Activated CD8-positive, alpha-beta memory T cell treated with anti-CD3 and anti-CD28 coated beads, Interleukin-2, amount 10 ng/mL, durations not matched to agents 7 days and 5 days (primary cell): ENCODE measurements at regions not wholly inside any gene's neighbourhood (a gene's known extent, or its start where the extent isn't known, plus 50 kb on each side); places are given as distances from the start of the nearest gene placed in this dataset.

ENCODE experiments used
- ATAC-seq: fragments of 150-1000 bp; cut with Tn5 transposase; one replicate; pipeline ENCODE4 v1.10.0; 2021; ENCODE audit warnings: moderate library complexity
- CTCF ChIA-PET: fragments of 350-600 bp; sonication (Branson Sonifier 250); formaldehyde crosslinking; loops from one replicate; lab custom pipeline; 2021; ENCODE audit warnings: antibody characterized with exemption; lab: Charles Lee
- DNase-seq: peaks from one replicate; pipeline ENCODE4 v3.0.0-alpha.2; 2020
- H3K27ac Mint-ChIP-seq: one replicate; pipeline ENCODE4 v1.8.0; 2021; ENCODE audit warnings: mild to moderate bottlenecking, mixed read lengths
- H3K27me3 Mint-ChIP-seq: one replicate; pipeline ENCODE4 v1.8.0; 2021; ENCODE audit warnings: mixed read lengths
- H3K36me3 Mint-ChIP-seq: one replicate; pipeline ENCODE4 v1.8.0; 2021; ENCODE audit warnings: mild to moderate bottlenecking, mixed read lengths
- H3K4me1 Mint-ChIP-seq: one replicate; pipeline ENCODE4 v1.8.0; 2021; ENCODE audit warnings: mixed read lengths
- H3K4me3 Mint-ChIP-seq: one replicate; pipeline ENCODE4 v1.8.0; 2021; ENCODE audit warnings: mild to moderate bottlenecking, moderate library complexity, mixed read lengths
- H3K9me3 Mint-ChIP-seq: one replicate; pipeline ENCODE4 v1.8.0; 2022; ENCODE audit warnings: low read depth, mixed read lengths

DNA sequence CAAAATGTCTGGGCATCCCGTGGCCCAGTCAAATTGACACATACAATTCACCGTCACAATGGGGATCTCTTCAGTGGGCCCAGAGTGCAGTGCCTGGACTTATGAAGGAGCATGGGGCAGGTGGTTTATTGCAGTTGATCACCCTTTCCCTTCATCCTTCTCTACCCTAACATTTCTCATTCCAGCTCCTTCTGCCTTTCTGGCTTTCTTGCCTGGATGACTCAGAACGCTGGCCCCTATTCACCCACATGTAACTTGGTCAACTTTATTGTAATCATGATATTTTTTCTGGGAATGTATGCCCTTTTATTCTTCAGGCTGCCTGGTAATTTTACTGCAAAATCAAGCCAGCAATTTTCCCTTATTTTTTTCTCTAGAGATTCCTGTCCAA is 179.9 kb upstream of the DTNBP1 start:
- Mint-ChIP-seq H3K36me3 (no peaks in the 10 kb centered on the region), H3K4me1 (no peaks in the 10 kb centered on the region), H3K27me3 (peaks cover 2% of the 10 kb centered on the region), H3K27ac (no peak overlapping the region), H3K9me3 (no peaks in the 10 kb centered on the region), H3K4me3 (no peak overlapping the region)
- no peak for DNase-seq
- CTCF ChIA-PET, result no interaction called here
- no peak for ATAC-seq

DNA sequence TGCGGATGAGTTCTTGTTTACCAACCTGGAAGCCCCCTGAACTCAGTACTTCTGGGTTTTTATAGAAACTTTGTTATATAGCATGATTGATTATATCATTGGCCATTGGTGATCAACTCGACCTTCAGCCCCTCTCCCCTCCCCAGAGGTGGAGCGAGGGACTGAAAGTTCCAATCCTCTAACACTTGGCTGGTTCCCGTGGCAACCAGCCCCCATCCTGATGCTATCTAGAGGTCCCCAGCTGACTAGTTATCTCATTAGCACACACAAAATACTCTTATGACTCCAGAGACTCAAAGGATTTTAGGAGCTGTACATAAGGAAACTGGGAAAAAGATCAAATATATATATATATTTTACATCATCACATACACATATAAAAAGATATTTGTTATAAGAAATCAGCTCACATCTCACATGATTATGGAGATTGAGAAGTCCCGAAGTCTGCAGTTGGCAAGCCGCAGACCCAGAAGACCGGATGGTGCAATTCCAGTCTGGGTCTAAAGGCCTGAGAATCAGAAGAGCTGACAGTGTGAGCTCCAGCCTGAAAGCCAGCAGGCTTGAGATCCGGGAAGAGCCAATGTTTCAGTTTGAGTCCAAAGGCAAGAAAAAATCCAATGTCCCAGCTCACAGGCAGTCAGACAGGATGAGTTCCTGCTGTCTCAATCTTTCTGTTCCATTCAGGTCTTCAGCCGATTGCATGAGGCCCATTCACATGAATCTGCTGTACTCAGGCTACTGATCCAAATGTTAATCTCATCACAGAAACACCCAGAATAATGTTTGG is 179.3 kb upstream of the DTNBP1 start:
- Mint-ChIP-seq H3K27ac (no peak overlapping the region), H3K9me3 (no peaks in the 10 kb centered on the region), H3K27me3 (peaks cover 2% of the 10 kb centered on the region), H3K4me1 (no peaks in the 10 kb centered on the region), H3K36me3 (no peaks in the 10 kb centered on the region), H3K4me3 (no peak overlapping the region)
- CTCF ChIA-PET, result no interaction called here
- DNase-seq (no peak), ATAC-seq (no peak)

DNA sequence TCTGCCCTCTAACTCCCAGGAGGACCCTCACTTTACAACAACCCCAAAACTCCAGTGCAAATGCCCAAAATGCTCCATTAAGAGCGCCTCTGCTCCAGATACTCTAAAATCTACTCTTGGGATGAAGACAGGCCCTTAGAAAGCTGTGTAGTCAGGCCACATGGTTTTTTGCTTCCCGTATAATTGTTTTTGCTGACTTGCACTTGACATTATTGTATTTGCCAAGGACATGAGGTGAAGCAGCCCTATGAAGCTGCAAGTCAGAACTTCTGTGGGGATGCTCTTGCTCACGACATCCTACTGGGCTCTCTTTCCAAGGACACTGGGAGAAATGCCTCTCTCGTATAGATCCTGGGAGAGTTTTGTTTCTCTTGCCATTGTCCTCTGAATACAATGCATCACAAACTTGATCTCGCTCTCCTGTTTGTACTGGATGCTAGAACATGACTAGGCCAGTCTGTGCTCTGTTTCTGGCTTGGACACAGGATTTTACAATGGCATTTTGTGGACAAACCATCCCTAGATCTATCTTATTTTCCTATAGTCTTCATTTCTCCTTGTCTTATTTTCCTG is 177.2 kb upstream of the DTNBP1 start:
- H3K36me3 Mint-ChIP-seq, result no peaks in the 10 kb centered on the region
- no peak for DNase-seq
- no peaks in the 10 kb centered on the region for H3K4me1 Mint-ChIP-seq
- CTCF ChIA-PET, result no interaction called here
- H3K9me3 Mint-ChIP-seq, result no peaks in the 10 kb centered on the region
- no peak overlapping the region for H3K27ac Mint-ChIP-seq
- peaks cover 4% of the 10 kb centered on the region for H3K27me3 Mint-ChIP-seq
- no peak for ATAC-seq
- no peak overlapping the region for H3K4me3 Mint-ChIP-seq

DNA sequence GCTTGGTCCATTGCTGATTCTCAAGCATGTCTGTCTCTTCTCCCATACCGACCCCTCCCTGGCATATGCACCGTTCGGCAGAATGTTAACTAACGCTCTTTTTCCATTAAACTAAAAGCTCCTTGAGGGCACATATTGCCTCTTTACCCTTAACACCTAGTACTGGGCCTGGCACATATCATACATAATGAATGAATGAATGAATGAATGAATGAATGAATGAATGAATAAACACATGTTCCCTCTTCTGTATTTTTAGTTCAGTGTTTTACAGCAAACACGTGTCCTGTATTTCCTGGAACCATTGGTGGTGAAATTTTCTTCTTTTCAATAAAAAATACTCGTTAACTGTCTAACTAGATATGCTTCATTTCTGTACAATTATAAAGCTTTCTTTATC is 174.4 kb upstream of the DTNBP1 start:
- no peaks in the 10 kb centered on the region for H3K36me3 Mint-ChIP-seq
- no peak overlapping the region for H3K27ac Mint-ChIP-seq
- no peak overlapping the region for H3K4me3 Mint-ChIP-seq
- no peaks in the 10 kb centered on the region for H3K4me1 Mint-ChIP-seq
- DNase-seq (no peak), ATAC-seq (no peak)
- CTCF ChIA-PET, result interaction anchor here (1.5 kb wide), 1 partner anchor 10 kb away, joined by 5 read pairs; no protein-coding TSS in a partner anchor
- peaks cover 2% of the 10 kb centered on the region for H3K27me3 Mint-ChIP-seq
- no peaks in the 10 kb centered on the region for H3K9me3 Mint-ChIP-seq

DNA sequence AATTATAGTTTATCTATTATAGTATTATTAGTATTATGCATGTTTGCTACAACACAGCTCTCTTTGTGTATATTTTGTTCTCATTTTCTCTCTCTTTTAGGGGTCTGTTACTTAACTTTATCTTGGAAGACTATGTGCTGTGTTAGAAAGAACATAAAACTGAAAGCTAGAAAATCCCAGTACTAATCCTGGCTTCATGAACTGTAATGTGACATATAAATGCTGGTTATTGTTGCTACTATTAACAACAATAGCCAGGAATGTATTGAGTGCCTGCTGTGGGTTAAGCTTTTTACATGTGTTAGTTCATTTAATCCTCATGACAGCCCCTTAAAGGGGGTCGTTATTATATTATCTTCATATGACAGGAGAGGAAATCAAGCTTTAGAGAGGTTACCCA is 170.0 kb upstream of the DTNBP1 start:
- no peak for DNase-seq
- ATAC-seq, result no peak

DNA sequence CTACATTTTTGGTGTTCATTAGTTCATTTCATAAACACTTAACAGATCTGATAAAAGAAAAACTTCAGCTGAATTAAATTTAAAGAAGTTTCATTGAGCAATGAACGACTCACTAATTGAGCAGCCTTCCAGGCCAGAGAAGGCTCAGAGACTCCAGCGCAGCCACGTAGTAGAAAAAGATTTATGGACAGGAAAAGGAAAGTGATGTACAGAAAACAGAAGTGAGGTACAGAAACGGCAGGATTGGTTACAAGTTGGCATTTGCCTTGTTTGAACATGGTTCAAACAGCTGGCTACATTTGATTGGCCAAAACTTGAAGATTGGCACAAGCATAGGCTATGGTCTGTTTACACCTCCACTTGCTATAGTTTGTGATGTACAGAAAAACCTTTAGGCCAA is 166.3 kb upstream of the DTNBP1 start:
- CTCF ChIA-PET, result no interaction called here
- H3K4me3 Mint-ChIP-seq, result no peak overlapping the region
- no peak for ATAC-seq

More for the DNA sequence above, 170.0 kb upstream of the DTNBP1 start:
- CTCF ChIA-PET, result no interaction called here
- no peak overlapping the region for H3K27ac Mint-ChIP-seq
- no peak overlapping the region for H3K4me3 Mint-ChIP-seq
- H3K9me3 Mint-ChIP-seq, result no peaks in the 10 kb centered on the region
- H3K27me3 Mint-ChIP-seq, result peaks cover 2% of the 10 kb centered on the region
- H3K4me1 Mint-ChIP-seq, result no peaks in the 10 kb centered on the region
- H3K36me3 Mint-ChIP-seq, result no peaks in the 10 kb centered on the region

DNA sequence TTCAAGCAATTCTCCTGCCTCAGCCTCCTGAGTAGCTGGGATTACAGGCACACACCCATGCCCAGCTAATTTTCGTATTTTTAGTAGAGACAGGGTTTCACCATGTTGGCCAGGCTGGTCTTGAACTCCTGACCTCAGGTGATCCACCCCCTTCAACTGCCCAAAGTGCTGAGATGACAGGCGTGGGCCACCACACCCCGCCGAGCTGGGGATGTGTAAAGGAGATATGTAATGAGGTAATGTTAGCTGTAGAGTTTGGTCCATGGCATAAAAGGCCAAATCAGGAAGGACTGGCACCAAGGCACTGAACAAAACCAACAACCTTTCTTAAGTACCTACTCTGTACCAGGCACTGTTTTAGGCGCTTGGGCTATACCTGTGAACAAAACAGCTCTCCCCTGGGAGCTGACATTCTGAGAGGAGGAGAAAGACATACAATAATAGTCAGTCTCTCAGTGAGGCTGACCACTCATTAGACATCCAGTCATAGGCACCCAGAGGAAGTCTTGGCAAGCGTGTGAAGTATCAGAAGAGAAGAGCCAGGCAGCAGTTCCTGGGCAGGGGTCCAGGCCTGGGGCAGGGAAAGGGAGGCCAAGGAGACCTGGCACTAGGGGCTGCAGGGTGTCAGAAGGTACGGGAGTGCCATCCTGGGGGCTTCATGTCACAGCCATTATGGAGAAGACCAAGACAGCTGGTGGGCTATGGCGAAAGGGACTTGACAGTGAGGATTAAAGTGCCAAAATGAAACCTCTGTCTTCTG is 164.8 kb upstream of the DTNBP1 start:
- CTCF ChIA-PET, result no interaction called here
- no peak overlapping the region for H3K27ac Mint-ChIP-seq
- H3K9me3 Mint-ChIP-seq, result no peaks in the 10 kb centered on the region
- no peak overlapping the region for H3K4me3 Mint-ChIP-seq
- no peaks in the 10 kb centered on the region for H3K4me1 Mint-ChIP-seq
- H3K36me3 Mint-ChIP-seq, result no peaks in the 10 kb centered on the region
- DNase-seq (no peak), ATAC-seq (no peak)
- peaks cover 24% of the 10 kb centered on the region for H3K27me3 Mint-ChIP-seq

More for the DNA sequence above, 166.3 kb upstream of the DTNBP1 start:
- Mint-ChIP-seq H3K27me3 (peaks cover 13% of the 10 kb centered on the region), H3K36me3 (no peaks in the 10 kb centered on the region), H3K4me1 (no peaks in the 10 kb centered on the region), H3K27ac (no peak overlapping the region), H3K9me3 (no peaks in the 10 kb centered on the region)
- DNase-seq, result no peak

DNA sequence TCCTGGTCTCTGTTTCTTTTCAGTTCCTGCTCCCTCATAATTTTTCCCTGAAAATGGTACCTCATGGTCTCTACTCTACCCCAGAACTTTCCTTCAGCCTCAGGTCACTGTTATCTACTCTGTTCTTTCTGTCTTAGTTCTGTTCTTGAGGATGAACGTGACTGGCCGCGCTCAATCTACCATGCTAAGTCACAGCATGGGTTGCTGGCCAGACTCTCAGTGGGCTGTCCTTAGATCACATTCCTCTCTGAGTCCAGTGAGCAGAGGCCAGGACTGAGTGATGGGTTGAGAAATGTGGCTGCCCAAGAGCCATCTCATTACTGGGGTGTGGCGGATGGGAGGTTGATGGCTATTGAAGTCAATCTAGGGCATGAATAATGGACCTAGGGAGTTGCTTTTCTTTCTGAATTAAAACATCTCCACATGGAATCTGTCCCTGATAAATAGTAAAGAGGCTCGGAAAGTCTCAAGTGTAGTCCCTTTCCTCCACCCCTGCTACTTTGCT is 164.0 kb upstream of the DTNBP1 start:
- ATAC-seq (no peak), DNase-seq (no peak)
- H3K9me3 Mint-ChIP-seq, result no peaks in the 10 kb centered on the region
- H3K36me3 Mint-ChIP-seq, result no peaks in the 10 kb centered on the region
- no peak overlapping the region for H3K27ac Mint-ChIP-seq
- CTCF ChIA-PET, result no interaction called here
- H3K4me3 Mint-ChIP-seq, result no peak overlapping the region
- H3K4me1 Mint-ChIP-seq, result no peaks in the 10 kb centered on the region
- peaks cover 24% of the 10 kb centered on the region for H3K27me3 Mint-ChIP-seq

DNA sequence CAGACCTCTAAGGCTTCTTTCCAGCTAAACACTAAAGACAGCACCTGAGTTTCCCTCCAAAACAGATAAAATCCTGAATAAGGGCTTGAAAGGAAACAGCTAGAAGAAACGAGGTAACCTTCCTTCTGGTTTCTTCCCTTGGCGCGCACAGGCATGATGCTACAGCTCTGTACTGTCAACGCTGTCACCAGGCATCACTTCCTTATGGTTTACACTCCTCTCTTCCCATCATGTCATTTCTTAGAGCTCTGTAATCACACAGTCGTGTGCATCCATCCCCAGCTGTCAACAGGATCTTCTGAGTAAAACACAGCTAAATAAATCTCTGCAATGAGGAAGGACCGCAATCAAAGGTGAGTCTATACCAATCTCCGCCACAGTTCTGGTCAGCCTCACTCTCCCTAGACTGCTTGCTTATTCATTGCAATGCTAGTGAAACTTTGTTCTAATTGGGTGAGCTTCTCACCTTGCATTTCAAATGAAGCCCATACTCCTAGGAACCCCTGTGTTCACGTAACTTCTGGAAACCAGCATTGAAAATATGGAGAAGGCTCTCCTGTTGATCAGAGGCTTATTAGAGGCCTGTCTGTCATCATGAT is 162.6 kb upstream of the DTNBP1 start:
- ATAC-seq (no peak), DNase-seq (no peak)
- Mint-ChIP-seq H3K27ac (no peak overlapping the region), H3K4me3 (no peak overlapping the region), H3K27me3 (peaks cover 30% of the 10 kb centered on the region), H3K36me3 (no peaks in the 10 kb centered on the region), H3K4me1 (no peaks in the 10 kb centered on the region), H3K9me3 (no peaks in the 10 kb centered on the region)
- CTCF ChIA-PET, result interaction anchor here (1.4 kb wide), 1 partner anchor 134 kb away, joined by 3 read pairs; no protein-coding TSS in a partner anchor

DNA sequence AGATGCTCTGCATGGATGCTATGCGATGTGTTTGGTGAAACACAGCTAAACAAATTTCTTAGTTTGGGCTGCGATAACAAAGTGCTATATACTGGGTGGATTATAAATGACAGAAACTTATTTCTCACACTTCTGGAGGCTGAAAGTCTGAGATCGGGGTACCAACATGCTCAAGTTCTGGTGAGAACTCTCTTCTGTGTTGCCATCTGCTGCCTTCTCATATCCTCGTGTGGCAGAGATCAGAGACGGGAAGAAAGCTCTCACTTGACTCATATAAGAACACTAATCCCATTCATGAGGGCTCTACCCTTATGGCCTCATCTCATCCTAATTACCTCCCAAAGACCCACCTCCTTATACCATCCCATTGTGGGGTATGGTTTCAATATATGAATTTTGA is 162.0 kb upstream of the DTNBP1 start:
- H3K4me1 Mint-ChIP-seq, result no peaks in the 10 kb centered on the region
- no peaks in the 10 kb centered on the region for H3K36me3 Mint-ChIP-seq
- H3K9me3 Mint-ChIP-seq, result no peaks in the 10 kb centered on the region
- no peak overlapping the region for H3K4me3 Mint-ChIP-seq
- no peak overlapping the region for H3K27ac Mint-ChIP-seq
- CTCF ChIA-PET, result interaction anchor here (1.4 kb wide), 1 partner anchor 133 kb away, joined by 3 read pairs; no protein-coding TSS in a partner anchor
- peaks cover 33% of the 10 kb centered on the region for H3K27me3 Mint-ChIP-seq
- DNase-seq (no peak), ATAC-seq (no peak)

DNA sequence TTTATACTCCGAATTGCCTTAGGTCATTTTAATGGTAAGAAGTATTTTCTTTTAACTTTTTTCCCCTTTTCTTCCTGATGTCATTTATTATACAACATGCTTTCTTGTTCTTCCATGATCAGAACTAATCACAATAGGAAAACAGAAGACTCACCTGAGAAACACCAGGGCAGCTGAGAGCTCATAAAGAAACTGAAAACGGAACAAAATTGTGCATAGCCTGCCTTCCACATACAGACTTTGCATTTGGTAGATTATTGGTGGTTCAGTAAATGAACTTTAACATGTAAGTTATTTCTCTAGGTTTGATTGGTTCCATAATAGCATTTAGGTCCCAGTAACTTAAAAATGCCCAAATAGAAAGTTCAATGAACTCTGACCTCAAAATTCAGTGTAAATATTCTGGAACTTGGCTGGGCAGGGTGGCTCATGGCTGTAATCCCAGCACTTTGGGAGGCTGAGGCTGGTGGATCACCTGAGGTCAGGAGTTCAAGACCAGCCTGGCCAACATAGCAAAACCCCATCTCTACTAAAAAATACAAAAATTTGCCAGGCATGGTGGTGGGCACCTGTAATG is 161.1 kb upstream of the DTNBP1 start:
- no peaks in the 10 kb centered on the region for H3K36me3 Mint-ChIP-seq
- no peak overlapping the region for H3K27ac Mint-ChIP-seq
- ATAC-seq (no peak), DNase-seq (no peak)
- H3K27me3 Mint-ChIP-seq, result peaks cover 38% of the 10 kb centered on the region
- H3K4me1 Mint-ChIP-seq, result no peaks in the 10 kb centered on the region
- H3K4me3 Mint-ChIP-seq, result no peak overlapping the region
- no peaks in the 10 kb centered on the region for H3K9me3 Mint-ChIP-seq
- CTCF ChIA-PET, result no interaction called here

DNA sequence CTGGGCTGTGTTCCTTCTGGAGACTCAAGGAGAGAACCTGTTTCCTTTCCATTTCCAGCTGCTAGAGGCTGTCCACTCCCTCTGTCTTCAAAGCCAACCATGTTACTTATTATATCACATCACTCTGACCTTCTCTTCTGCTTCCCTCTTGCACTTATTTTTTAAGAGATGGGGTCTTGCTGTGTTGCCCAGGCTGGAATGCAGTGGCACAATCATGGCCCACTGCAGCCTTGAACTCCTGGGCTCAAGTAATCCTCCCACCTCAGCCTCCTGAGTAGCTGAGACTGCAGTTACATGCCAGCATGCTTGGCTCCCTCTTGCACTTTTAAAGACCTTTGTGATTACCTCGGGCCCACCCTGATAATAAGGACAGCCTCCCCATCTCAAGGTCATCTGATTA is 160.0 kb upstream of the DTNBP1 start:
- ATAC-seq, result no peak
- no peaks in the 10 kb centered on the region for H3K36me3 Mint-ChIP-seq
- peaks cover 40% of the 10 kb centered on the region for H3K27me3 Mint-ChIP-seq
- no peak overlapping the region for H3K27ac Mint-ChIP-seq
- no peak overlapping the region for H3K4me3 Mint-ChIP-seq
- DNase-seq, result no peak
- H3K9me3 Mint-ChIP-seq, result no peaks in the 10 kb centered on the region
- CTCF ChIA-PET, result no interaction called here
- H3K4me1 Mint-ChIP-seq, result no peaks in the 10 kb centered on the region

DNA sequence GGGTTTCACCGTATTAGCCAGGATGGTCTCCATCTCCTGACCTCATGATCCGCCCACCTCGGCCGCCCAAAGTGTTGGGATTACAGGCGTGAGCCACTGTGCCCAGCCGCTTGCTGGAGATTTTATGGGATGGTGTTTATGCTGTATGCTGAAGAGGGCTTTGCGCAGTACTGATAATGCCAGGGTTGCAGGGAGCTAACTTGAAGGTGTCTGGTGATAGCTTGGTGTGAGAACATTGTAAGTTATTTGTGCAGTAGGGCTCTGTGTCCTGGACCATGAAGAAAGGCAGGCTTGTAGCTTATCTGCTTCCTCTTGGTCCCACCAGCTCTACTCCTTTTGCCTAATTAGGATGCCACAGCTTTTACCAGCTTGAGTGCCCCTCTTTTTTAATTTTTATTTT is 157.0 kb upstream of the DTNBP1 start:
- CTCF ChIA-PET, result no interaction called here

More for the DNA sequence above, 157.0 kb upstream of the DTNBP1 start:
- Mint-ChIP-seq H3K27me3 (peaks cover 38% of the 10 kb centered on the region), H3K36me3 (no peaks in the 10 kb centered on the region), H3K4me3 (no peak overlapping the region), H3K4me1 (no peaks in the 10 kb centered on the region), H3K9me3 (no peaks in the 10 kb centered on the region), H3K27ac (no peak overlapping the region)
- ATAC-seq (no peak), DNase-seq (no peak)
